ENCODE measurements at regions not wholly inside any gene's neighbourhood (a gene's known extent, or its start where the extent isn't known, plus 50 kb on each side); places are given as distances from the start of the nearest gene placed in this dataset.
"Not testable (repeated sequence)": the region's sequence is repeated elsewhere in the genome, so short reads cannot be mapped to it uniquely, and the experiment has no call there.

DNA sequence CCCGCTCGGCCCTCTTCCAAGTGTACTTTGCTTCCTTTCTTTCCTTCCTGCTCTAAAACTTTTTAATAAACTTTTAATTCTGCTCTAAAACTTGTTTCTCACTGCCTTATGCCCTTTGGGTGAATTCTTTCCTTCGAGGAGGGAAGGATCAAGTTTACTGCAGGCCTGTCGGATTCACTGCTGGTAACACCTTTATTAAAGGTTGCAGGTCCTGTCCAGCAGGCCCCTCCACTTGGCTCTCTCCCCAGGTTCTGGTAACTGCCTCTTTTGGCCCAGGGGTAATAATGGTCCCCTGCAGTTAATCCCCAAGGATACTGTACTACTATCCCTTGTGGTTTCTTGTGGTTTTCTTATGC is 152.7 kb upstream of the EEA1 start:
- DNase-seq = no peak

DNA sequence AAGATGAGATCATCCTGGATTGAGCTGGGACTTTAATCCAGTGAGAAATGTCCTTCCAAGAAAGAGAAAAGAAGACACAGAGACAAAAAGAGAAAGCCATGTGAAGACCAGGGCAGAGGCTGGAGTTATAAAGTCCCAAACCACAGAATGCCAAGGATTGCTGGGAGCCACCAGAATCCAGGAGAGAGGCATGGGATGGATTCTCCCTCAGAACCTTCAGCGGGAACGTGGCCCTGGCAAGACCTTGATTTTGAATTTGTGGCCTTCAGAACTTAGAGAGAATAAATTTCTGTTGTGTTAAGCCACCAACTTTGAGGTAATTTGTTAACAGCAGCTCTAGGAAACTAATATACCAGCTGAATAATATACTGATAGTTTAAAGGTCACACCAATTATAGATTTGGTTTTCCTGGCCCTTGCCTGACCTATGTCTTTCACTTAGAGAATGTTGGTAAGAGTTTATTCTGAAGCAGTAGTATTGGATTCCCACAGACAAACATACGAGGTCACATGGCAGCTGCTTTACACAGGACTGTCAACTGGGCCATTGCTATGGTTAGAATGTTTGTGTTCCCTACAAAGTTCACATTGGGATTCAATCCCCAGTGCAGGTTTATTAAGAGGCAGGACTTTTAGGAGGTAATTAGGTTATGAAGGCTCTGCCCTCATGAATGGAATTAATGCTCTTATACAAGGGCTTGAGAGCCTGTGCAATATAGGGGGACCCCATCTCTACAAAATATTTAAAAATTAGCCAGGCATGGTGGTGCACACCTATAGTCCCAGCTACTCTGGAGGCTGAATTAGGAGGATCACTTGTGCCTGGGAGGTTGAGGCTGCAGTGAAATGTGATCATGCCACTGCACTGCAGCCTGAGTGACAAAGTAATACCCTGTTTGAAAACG is 156.5 kb upstream of the EEA1 start:
- no peak for DNase-seq

DNA sequence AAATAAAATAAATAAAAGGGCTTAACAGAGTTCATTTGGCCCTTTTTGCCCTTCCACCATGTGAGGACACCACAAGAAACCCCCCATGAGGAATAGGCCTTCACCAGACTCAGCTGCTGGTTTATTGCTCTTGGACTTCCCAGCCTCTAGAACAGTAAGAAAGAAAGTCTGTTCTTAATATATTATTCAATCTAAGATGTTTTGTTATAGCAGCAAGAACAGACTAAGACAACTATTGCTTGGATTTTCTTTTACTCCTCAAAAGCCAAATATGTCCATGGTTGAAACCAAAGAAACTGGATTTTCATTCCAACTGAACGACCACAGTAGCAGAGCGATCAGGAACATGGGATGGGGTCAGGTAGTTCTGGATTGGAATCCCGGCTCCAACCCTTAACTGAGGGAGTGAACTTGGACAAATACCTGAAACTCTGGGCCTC is 157.2 kb upstream of the EEA1 start:
- DNase-seq = no peak

DNA sequence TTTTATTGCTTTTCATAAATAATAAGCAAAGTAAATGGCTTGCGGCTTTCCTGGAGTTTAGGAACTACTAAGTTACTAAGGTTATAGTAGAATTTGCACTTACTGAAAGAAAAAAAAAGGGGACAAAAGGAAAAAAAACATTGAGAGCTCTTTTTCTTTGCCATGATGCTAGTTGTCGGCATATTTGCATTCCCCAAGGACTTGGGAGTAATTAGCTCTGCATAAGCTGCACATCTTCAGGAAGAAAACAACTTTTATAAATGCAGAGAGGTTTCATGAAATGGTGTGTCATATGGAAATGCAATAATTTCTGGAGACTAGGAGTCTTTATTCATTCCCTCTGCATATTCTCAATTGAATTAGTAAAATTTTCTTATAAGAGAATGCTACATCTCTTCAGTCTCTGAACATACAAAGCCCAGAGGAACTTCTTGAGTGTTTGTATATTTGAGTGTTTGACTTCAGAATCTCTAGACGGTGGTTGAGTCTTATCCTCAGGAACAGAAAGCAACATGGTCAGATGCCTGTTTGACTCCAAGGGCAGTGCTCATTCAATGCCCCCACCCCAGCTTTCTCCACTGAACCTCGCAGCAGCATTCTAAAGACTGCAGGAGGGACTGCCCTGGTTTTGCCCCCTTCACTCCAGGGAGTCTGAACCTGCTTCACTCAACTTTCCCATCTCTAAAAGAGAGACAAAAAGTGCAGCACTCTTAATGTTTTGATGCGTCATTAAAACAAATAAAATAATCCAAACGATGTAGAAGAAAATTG is 158.9 kb upstream of the EEA1 start:
- no peak for DNase-seq

DNA sequence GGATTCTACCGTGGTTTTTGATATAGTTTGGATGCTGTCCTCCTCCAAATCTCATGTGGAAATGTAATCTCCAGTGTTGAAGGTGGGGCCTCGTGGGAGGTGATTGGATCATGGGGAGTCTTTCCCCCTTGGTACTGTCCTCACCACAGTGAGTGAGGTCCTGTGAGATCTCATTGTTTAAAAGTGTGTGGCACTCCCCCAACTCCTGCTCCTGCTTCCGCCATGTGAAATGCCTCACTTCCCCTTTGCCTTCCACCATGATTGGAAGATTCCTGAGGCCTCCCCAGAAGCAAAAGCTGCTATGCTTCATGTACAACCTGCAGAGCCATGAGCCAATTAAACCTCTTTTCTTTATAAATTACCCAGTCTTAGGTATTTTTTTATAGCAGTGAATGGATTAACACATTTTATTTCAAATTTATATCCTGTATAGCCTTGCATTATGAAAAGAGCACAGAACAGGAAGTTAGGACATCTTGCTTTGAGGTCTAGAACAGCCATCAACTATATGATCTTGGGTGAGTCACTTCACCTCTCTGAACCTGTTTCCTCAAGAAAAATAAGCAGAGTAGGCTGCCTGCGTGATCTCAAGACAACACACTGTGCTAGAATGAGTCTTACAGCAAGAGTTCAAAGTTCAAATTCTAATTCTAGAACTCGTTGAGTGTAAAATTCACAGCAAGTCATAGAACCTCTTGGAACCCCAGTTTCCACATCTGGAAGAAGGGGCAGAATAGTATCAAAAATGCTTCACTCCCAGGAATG is 160.9 kb upstream of the EEA1 start:
- DNase-seq = peak in 1 of 2 experiments; percentile 28

DNA sequence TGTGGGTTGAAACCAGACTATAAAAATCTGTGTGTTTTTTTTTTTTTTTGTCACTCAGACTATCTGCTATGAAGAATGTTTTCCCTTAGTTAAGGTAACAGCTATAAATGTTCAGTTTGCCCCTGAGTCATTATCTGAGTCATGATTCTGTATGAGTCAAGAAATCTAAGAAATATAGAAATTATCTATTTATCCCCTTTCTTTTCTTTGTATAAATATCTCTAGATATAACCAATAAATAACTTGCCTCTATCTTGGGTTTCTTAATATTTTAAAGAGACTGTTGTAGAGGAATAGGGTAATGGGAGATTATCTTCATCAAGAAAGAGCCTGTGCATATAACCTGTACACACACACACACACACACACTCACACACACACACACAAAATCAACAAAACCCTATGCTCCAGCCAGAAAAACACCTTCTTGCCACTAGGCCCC is 161.7 kb upstream of the EEA1 start:
- no peak for DNase-seq

DNA sequence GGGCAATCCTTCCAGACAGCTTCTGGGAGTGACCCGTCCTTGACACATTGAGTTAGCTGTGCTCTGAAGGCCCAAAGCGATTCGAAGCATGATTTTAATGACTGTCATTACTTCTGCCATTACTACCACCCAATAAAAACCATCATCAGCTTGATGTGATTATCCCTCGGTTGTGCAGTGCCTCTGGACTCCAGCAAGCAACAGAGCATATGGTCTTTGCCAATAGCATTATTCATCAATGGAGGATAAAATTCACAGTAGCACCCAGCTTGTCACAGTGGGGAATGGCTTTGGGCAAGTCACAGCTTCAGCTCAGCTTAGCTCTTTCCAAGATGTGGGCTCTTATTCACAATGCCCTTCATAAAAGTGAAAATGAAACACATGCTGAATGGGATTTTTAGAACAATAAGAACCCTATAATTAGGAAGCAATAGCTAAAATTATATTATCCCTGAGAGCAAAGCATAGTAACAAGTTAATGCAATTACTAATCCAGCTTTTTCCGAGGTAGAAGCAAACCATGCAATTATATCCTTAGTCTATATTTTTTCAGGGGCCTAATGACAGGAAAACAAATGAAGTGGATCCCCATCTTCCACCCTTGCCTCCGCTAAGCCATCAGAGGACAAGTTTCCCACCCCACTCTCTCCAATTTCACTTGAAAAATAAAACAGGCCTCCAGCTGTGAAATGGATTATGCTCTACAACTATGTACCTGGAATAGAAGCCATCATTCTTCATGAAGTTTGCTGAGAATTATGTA is 163.0 kb upstream of the EEA1 start:
- no peak for DNase-seq

- no peak for DNase-seq
Measured at GRCh38 chr12:93092649-93092945, 163.5 kb upstream of the EEA1 start.

DNA sequence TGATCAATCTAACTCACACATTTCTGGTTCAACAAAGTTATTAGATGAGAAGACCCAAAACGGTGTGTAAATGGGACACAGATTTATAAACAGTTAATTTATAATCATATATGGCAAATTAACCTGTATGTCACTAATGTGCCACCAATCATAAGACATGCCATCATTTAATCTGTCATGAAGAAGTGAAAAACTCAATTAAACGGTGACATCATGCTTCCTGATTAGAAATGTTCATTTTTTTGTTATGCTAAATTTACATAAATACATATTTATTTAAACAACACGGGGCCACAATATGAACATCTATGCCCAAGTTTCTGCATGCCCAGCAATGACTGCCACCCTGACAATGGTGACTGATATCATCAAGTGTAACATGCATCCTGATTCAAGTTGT is 164.1 kb upstream of the EEA1 start:
- no peak for DNase-seq

GRCh38 chr12:93094222-93094621 is 165.1 kb upstream of the EEA1 start:
- DNase-seq = not testable (repeated sequence)

DNA sequence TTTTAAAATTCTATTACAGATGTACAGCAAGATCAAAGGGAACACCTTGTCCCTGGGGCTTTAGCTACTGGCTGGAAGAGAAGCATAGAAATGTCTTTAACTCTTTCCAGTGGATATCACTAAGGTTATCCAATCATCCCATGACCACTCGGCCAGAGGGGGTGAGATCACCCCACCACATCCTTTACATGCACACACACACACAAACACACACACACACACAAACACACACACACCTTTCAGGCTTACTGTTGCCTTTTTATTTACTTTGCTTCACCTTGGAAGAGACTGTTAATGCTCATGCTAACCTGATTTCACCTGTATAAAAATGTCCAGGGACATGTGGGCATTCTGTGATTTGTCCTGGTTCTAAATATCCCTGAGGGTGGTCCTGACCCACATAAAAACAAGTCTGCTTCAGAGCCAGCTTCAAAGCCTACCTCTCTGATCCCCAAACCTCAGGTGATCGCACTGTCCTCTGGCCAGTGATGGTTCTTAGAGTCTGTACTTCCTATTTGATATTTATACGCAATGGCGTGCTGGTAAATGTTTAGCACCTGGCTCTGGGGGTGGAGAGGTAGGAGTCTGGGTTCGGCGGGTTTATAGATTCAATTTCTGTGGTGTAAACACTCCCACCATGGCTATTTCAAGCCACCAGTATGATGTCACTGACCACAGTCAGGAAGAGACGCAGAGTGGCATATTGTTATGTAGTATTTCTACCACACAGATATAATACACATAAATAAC is 166.1 kb upstream of the EEA1 start:
- no peak for DNase-seq

DNA sequence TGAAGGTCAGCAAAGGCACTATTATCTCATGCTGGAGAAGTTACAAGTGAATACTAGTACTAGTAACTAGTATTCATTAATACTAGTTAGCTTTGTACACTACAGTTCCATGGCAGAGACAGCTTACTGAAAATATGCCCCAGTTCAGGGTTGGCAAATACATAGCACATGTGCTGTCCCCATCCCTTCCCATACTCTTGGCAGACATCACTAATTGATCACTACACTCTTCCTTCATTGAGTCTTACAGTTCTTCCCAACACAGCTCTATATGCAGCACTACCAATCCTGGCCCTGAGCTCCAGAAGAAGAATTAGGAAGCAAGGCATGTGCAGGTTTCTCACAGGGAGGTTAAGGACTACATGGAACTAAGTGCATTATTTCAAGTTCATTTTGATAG is 168.3 kb upstream of the EEA1 start:
- DNase-seq = no peak

GRCh38 chr12:93098077-93098476 is 169.0 kb upstream of the EEA1 start:
- DNase-seq = peak; percentile 67 to 79

GRCh38 chr12:93099792-93100191 is 170.7 kb upstream of the EEA1 start:
- DNase-seq = no peak

- no peak for DNase-seq
Measured at GRCh38 chr12:93100610-93101009, 171.5 kb upstream of the EEA1 start.

DNA sequence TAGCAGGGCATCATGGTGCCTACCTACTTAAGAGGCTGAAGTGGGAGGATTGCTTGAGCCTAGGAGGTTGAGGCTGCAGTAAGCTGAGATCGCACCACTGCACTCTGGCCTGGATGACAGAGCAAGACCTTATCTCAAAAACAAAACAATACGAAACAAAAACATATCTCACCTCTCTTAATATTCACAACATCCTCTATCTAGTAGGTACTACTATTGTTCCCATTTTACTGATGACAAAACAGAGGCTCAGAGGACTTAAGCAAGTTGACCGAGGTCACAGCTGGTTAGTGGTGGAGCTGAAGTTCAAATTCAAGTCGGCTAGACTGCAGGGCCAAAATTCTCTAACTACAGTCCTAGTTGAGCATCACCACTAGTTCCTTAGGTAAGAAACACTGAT is 172.3 kb upstream of the EEA1 start:
- DNase-seq = no peak

DNA sequence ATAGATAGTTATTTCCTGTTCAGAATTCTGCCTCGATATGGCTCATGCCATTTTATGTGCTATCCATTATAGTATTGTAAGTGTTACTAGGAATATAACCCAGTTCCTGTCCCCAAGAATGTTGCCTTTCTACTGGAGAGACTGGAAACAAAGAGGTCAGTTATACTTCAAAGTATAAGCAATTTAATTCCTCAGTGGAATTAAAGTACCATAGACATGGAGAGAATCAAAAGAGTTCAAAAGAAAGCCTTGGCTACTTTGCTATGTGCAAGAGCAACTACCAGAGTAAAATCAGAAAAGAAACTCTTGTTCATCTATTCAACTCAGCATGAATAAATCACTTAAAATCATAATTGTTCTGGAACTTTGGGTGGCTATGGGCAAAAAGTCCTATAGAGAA is 173.2 kb upstream of the EEA1 start:
- DNase-seq = no peak

- DNase-seq = no peak
Measured at GRCh38 chr12:93102744-93103143, 173.6 kb upstream of the EEA1 start.

GRCh38 chr12:93103154-93103553 is 174.1 kb upstream of the EEA1 start:
- DNase-seq = no peak

- no peak for DNase-seq
Measured at GRCh38 chr12:93104535-93104934, 175.4 kb upstream of the EEA1 start.

GRCh38 chr12:93106910-93107309 is 177.8 kb upstream of the EEA1 start:
- DNase-seq = no peak

Data from activated T-cell treated with anti-CD3 and anti-CD28 coated beads, Interleukin-2, amount 50 U/mL, for 48 hours (primary cell).